HCT116 (cell line): ENCODE measurements at regions not wholly inside any gene's neighbourhood (a gene's known extent, or its start where the extent isn't known, plus 50 kb on each side); places are given as distances from the start of the nearest gene placed in this dataset.

ENCODE experiments used
- ATAC-seq: fragments of 200-7000 bp; cut with Tn5 transposase; 2 replicates; pipeline ENCODE4 v1.9.1; 2020; ENCODE audit warnings: mild to moderate bottlenecking, moderate library complexity
- BruUV-seq: library from RNA; stranded (reverse); fragments of 400-500 nt; replicated peaks from 2 replicates; lab custom pipeline; 2021; lab: Mats Ljungman, UMichigan
- CTCF ChIA-PET: fragments of 300-600 bp; sonication (Branson Sonifier 250); formaldehyde crosslinking; loops from one replicate; lab custom pipeline; 2021; ENCODE audit warnings: antibody characterized with exemption; lab: Charles Lee
- POLR2A ChIA-PET: fragments of 300-600, 350-600 bp; sonication (Branson Sonifier 250); formaldehyde crosslinking; loops from one replicate; lab custom pipeline; 2021; ENCODE audit warnings: antibody characterized with exemption; lab: Charles Lee
- RAD21 ChIA-PET, 2 experiments: fragments of 300-600 bp; sonication (Branson Sonifier 250); formaldehyde crosslinking; loops; one replicate each; lab custom pipeline; 2023; ENCODE audit warnings: low total read pairs in 2 of 2; ENCODE audit not compliant: uncharacterized antibody in 2 of 2, unreplicated experiment in 2 of 2, low non-redundant PET in 1 of 2; lab: Charles Lee
- DNase-seq: peaks from one replicate; pipeline ENCODE4 v3.0.0-alpha.2; 2010; ENCODE audit warnings: low read depth, low spot score
- H2AFZ ChIP-seq: fragments of 200-600 bp; shearing (Covaris generic), sonication (generic); 2 replicates; pipeline ENCODE4 v1.6.1; 2017; ENCODE audit warnings: low read depth, mixed run types, mixed read lengths, antibody characterized with exemption, low read length; ENCODE audit not compliant: poor library complexity, severe bottlenecking
- H3K27ac ChIP-seq: 2 replicates; pipeline ENCODE4 v1.5.1; 2012; ENCODE audit warnings: low read depth, low read length
- H3K27me3 ChIP-seq: fragments of 200-600 bp; sonication (generic); 2 replicates; pipeline ENCODE4 v1.6.1; 2016; ENCODE audit warnings: mixed run types, low read length, mixed read lengths; ENCODE audit not compliant: insufficient read depth
- H3K36me3 ChIP-seq, 2 experiments: fragments of 200-500 bp in 1 of 2; fragments of 200-600 bp in 1 of 2; sonication (Bioruptor generic) in 1 of 2; sonication (generic) in 1 of 2; 2 replicates each; pipeline versions ENCODE4 v1.5.1 to v1.6.1; 2014 to 2016; ENCODE audit warnings: low read length in 2 of 2, inconsistent platforms in 1 of 2, mixed read lengths in 1 of 2, mixed run types in 1 of 2; ENCODE audit not compliant: insufficient read depth in 2 of 2, control insufficient read depth in 1 of 2
- H3K4me1 ChIP-seq, 2 experiments: fragments of 200-600 bp in 1 of 2; sonication (generic) in 1 of 2; 2 replicates each; pipeline versions ENCODE4 v1.5.1 to v1.6.1; 2012 to 2017; ENCODE audit warnings: low read length in 2 of 2, inconsistent platforms in 1 of 2, mild to moderate bottlenecking in 1 of 2, mixed read lengths in 1 of 2, mixed run types in 1 of 2, moderate library complexity in 1 of 2; ENCODE audit not compliant: insufficient read depth in 2 of 2, control insufficient read depth in 1 of 2
- H3K4me2 ChIP-seq: fragments of 200-600 bp; sonication (generic); 2 replicates; pipeline ENCODE4 v1.6.1; 2017; ENCODE audit warnings: mixed run types, low read length, mixed read lengths
- H3K4me3 ChIP-seq, 2 experiments: fragments of 200-600 bp in 1 of 2; sonication (generic) in 1 of 2; replicated peaks in 1 of 2; 2 replicates each; pipeline ENCODE4 v1.5.1; 2011 to 2016; ENCODE audit warnings: low read length in 2 of 2, control low read depth in 1 of 2, low read depth in 1 of 2, mild to moderate bottlenecking in 1 of 2, mixed read lengths in 1 of 2, mixed run types in 1 of 2
- H3K79me2 ChIP-seq: fragments of 200-600 bp; sonication (generic); 2 replicates; pipeline ENCODE4 v1.6.1; 2017; ENCODE audit warnings: mild to moderate bottlenecking, mixed run types, low read length, moderate library complexity, mixed read lengths; ENCODE audit not compliant: insufficient read depth
- H3K9ac ChIP-seq: fragments of 200-600 bp; sonication (generic); 2 replicates; pipeline ENCODE4 v1.6.1; 2016; ENCODE audit warnings: low read length, mixed read lengths
- H3K9me2 ChIP-seq: fragments of 200-600 bp; sonication (generic), shearing (Covaris generic); 2 replicates; pipeline ENCODE4 v1.6.1; 2017; ENCODE audit warnings: mixed run types, mild to moderate bottlenecking, moderate library complexity; ENCODE audit not compliant: insufficient read depth
- H3K9me3 ChIP-seq, 2 experiments: fragments of 200-500 bp in 1 of 2; fragments of 200-600 bp in 1 of 2; sonication (Bioruptor generic) in 1 of 2; sonication (generic) in 1 of 2; 2 replicates each; pipeline ENCODE4 v1.6.1; 2014 to 2017; ENCODE audit warnings: low read length in 2 of 2, mixed read lengths in 2 of 2, inconsistent platforms in 1 of 2, low read depth in 1 of 2, mild to moderate bottlenecking in 1 of 2, mixed run types in 1 of 2, moderate library complexity in 1 of 2; ENCODE audit not compliant: control insufficient read depth in 1 of 2, insufficient read depth in 1 of 2
- H4K20me1 ChIP-seq: fragments of 200-600 bp; sonication (generic), shearing (Covaris generic); 2 replicates; pipeline ENCODE4 v1.6.1; 2017; ENCODE audit warnings: mixed run types, mild to moderate bottlenecking, moderate library complexity; ENCODE audit not compliant: insufficient read depth
- CBX3 ChIP-seq: IDR thresholded peaks from 2 replicates; pipeline ENCODE4 v1.6.1; 2012; ENCODE audit warnings: low read depth
- CTCF ChIP-seq, 3 experiments: fragments of 200-600 bp in 1 of 3; sonication (generic) in 1 of 3; IDR thresholded peaks in 2 of 3; conservative IDR thresholded peaks in 1 of 3; 2 replicates each; pipeline ENCODE4 v1.5.1; 2012 to 2017; ENCODE audit warnings: low read depth in 2 of 3, low read length in 2 of 3, antibody characterized with exemption in 1 of 3, borderline replicate concordance in 1 of 3, control low read depth in 1 of 3, mild to moderate bottlenecking in 1 of 3, mixed read lengths in 1 of 3, mixed run types in 1 of 3, moderate library complexity in 1 of 3; ENCODE audit not compliant: insufficient read depth in 1 of 3
- EGR1 ChIP-seq: IDR thresholded peaks from 2 replicates; pipeline ENCODE4 v1.6.1; 2012; ENCODE audit warnings: low read depth
- ELF1 ChIP-seq: IDR thresholded peaks from 2 replicates; pipeline ENCODE4 v1.6.1; 2012; ENCODE audit warnings: low read depth, borderline replicate concordance
- FOSL1 ChIP-seq: IDR thresholded peaks from 2 replicates; pipeline ENCODE4 v1.6.1; 2012; ENCODE audit warnings: low read depth
- JUND ChIP-seq: IDR thresholded peaks from 2 replicates; pipeline ENCODE4 v1.6.1; 2012
- SP1 ChIP-seq: IDR thresholded peaks from 2 replicates; pipeline ENCODE4 v1.6.1; 2012; ENCODE audit warnings: low read depth
- SRF ChIP-seq: IDR thresholded peaks from 2 replicates; pipeline ENCODE4 v1.6.1; 2012; ENCODE audit warnings: low read depth
- YY1 ChIP-seq: IDR thresholded peaks from 2 replicates; pipeline ENCODE4 v1.6.1; 2011; ENCODE audit warnings: low read length, low read depth, moderate library complexity, mild to moderate bottlenecking; ENCODE audit not compliant: insufficient replicate concordance; ENCODE audit errors: extremely low read depth
- intact Hi-C: fragments of 100-400 bp; cut with micrococcal nuclease; formaldehyde crosslinking; loops from 2 replicates; pipeline ENCODE4 v1.10.0; 2022
- TF ChIP-seq, protein P1 (sequence below): IDR thresholded peaks from 2 replicates; pipeline ENCODE4 v1.6.1; 2011; ENCODE audit warnings: mild to moderate bottlenecking, low read length, moderate library complexity; ENCODE audit not compliant: insufficient replicate concordance; ENCODE audit errors: extremely low read depth

DNA sequence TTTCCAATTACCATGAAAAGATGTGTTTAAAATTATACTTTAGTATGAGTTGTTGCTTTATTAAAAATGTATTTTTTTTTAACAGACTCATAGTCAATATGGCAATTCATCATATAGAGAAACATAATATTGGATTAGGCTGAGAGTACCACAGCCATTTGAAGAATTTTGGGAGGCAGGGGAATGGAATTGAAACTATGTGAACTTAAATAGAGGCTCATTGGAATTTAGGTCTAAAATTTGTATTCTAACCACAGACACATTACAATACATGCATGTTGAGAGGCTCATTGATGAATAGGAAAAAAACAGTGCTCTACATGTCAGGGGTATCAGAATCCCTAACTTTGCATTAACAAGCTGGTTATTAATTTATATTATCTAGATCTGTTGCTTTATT, 269.6 kb downstream of the DKK2 start:
- H3K9ac ChIP-seq: no peak overlapping the region
- H3K9me3 ChIP-seq: no peaks in the 10 kb centered on the region
- no peak overlapping the region for H2AFZ ChIP-seq
- intact Hi-C loops: no loop called here
- no peak for ATAC-seq
- CTCF ChIA-PET: no interaction called here
- RAD21 ChIA-PET: no interaction called here
- H3K4me2 ChIP-seq: no peak overlapping the region
- H3K27me3 ChIP-seq: no peaks in the 10 kb centered on the region
- no peaks in the 10 kb centered on the region; the same call in 1 of the 2 replicates for H3K9me2 ChIP-seq
- no peak for DNase-seq
- TF ChIP-seq YY1 (no peak), ELF1 (no peak), JUND (no peak), SRF (no peak), CBX3 (no peak), FOSL1 (no peak)
- no peak overlapping the region for H3K27ac ChIP-seq
- no peaks in the 10 kb centered on the region for H4K20me1 ChIP-seq
- H3K4me3 ChIP-seq: no peak overlapping the region
- POLR2A ChIA-PET: no interaction called here
- no TSS peak for BruUV-seq
- no peaks in the 10 kb centered on the region for H3K4me1 ChIP-seq
- H3K79me2 ChIP-seq: no peaks in the 10 kb centered on the region
- no peaks in the 10 kb centered on the region for H3K36me3 ChIP-seq

DNA sequence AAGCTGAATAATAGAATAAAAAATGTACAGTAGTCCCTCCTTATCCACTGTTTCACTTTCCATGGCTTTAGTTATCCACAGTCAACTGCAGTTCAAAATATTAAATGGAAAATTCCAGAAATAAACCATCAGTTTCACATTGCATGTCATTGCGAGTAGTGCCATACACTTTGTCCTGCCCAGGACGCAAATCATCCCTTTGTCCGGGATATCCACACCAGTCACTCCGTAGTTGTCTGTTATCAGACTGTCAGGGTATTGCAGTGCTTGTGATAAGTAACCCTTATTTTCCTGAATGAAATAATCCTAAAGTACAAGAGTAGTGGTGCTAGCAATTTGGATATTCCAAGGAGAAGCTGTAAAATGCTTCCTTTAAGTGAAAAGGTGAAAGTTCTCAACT, 271.3 kb downstream of the DKK2 start:
- BruUV-seq: no TSS peak
- POLR2A ChIA-PET: no interaction called here
- CTCF ChIA-PET: no interaction called here
- no peak overlapping the region for H3K27ac ChIP-seq
- intact Hi-C loops: no loop called here
- DNase-seq (no peak), ATAC-seq (no peak)
- no peaks in the 10 kb centered on the region for H3K79me2 ChIP-seq
- H3K4me2 ChIP-seq: no peak overlapping the region
- no peak for TF ChIP-seq SP1
- TF ChIP-seq, protein P1, sequence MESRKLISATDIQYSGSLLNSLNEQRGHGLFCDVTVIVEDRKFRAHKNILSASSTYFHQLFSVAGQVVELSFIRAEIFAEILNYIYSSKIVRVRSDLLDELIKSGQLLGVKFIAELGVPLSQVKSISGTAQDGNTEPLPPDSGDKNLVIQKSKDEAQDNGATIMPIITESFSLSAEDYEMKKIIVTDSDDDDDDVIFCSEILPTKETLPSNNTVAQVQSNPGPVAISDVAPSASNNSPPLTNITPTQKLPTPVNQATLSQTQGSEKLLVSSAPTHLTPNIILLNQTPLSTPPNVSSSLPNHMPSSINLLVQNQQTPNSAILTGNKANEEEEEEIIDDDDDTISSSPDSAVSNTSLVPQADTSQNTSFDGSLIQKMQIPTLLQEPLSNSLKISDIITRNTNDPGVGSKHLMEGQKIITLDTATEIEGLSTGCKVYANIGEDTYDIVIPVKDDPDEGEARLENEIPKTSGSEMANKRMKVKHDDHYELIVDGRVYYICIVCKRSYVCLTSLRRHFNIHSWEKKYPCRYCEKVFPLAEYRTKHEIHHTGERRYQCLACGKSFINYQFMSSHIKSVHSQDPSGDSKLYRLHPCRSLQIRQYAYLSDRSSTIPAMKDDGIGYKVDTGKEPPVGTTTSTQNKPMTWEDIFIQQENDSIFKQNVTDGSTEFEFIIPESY: no peak
- no peak for TF ChIP-seq ELF1
- TF ChIP-seq EGR1: no peak
- no peak for TF ChIP-seq CTCF (IDR thresholded peaks at IDR 0.05 in 2 of 3, conservative IDR thresholded peaks at IDR 0.05 in 1 of 3; ENCODE audit: borderline replicate concordance in 1 of 3, insufficient read depth in 1 of 3, low read depth in 2 of 3, low read length in 2 of 3)
- TF ChIP-seq SRF: no peak
- no peaks in the 10 kb centered on the region for H3K9me3 ChIP-seq
- H3K4me3 ChIP-seq: no peak overlapping the region
- H3K4me1 ChIP-seq: no peaks in the 10 kb centered on the region
- no peaks in the 10 kb centered on the region for H3K36me3 ChIP-seq
- H3K9me2 ChIP-seq: no peaks in the 10 kb centered on the region; the same call in 1 of the 2 replicates
- H4K20me1 ChIP-seq: no peaks in the 10 kb centered on the region
- RAD21 ChIA-PET: no interaction called here
- no peak overlapping the region for H2AFZ ChIP-seq
- no peaks in the 10 kb centered on the region for H3K27me3 ChIP-seq
- no peak overlapping the region for H3K9ac ChIP-seq
